ENCODE measurements at regions not wholly inside any gene's neighbourhood (a gene's known extent, or its start where the extent isn't known, plus 50 kb on each side); places are given as distances from the start of the nearest gene placed in this dataset.

- TF ChIP-seq CTCF (IDR thresholded peaks at IDR 0.05): no peak
- no peak for DNase-seq (ENCODE audit: low spot score)
- Mint-ChIP-seq H3K4me1 (ENCODE audit: low read depth) (no peaks in the 10 kb centered on the region), H3K27ac (ENCODE audit: unreplicated experiment) (no peak overlapping the region), H3K4me3 (ENCODE audit: unreplicated experiment) (no peak overlapping the region), H3K27me3 (ENCODE audit: low read depth) (no peaks in the 10 kb centered on the region), H3K36me3 (ENCODE audit: low read depth) (no peaks in the 10 kb centered on the region), H3K9me3 (ENCODE audit: low read depth) (peaks cover 7% of the 10 kb centered on the region)
These were observed 141.8 kb downstream of the SIM1 start for GRCh38 chr6:100322886-100323285.

- no peak for DNase-seq (ENCODE audit: low spot score)
- no peaks in the 10 kb centered on the region for H3K36me3 Mint-ChIP-seq (ENCODE audit: low read depth)
- H3K9me3 Mint-ChIP-seq (ENCODE audit: low read depth): peaks cover 12% of the 10 kb centered on the region
- no peak for TF ChIP-seq CTCF (IDR thresholded peaks at IDR 0.05)
- H3K27ac Mint-ChIP-seq (ENCODE audit: unreplicated experiment): no peak overlapping the region
- no peaks in the 10 kb centered on the region for H3K27me3 Mint-ChIP-seq (ENCODE audit: low read depth)
- H3K4me3 Mint-ChIP-seq (ENCODE audit: unreplicated experiment): no peak overlapping the region
- peaks cover 3% of the 10 kb centered on the region for H3K4me1 Mint-ChIP-seq (ENCODE audit: low read depth)
These were observed 144.0 kb downstream of the SIM1 start for GRCh38 chr6:100320686-100321085.

GRCh38 chr6:100317031-100317430 lies 147.7 kb downstream of the SIM1 start:
- H3K4me1 Mint-ChIP-seq (ENCODE audit: low read depth): peaks cover 6% of the 10 kb centered on the region
- no peaks in the 10 kb centered on the region for H3K36me3 Mint-ChIP-seq (ENCODE audit: low read depth)
- TF ChIP-seq CTCF (IDR thresholded peaks at IDR 0.05): no peak
- no peak for DNase-seq (ENCODE audit: low spot score)
- no peak overlapping the region for H3K27ac Mint-ChIP-seq (ENCODE audit: unreplicated experiment)
- H3K4me3 Mint-ChIP-seq (ENCODE audit: unreplicated experiment): no peak overlapping the region
- no peaks in the 10 kb centered on the region for H3K27me3 Mint-ChIP-seq (ENCODE audit: low read depth)
- peaks cover 5% of the 10 kb centered on the region for H3K9me3 Mint-ChIP-seq (ENCODE audit: low read depth)

- Mint-ChIP-seq H3K27ac (ENCODE audit: unreplicated experiment) (no peak overlapping the region), H3K4me1 (ENCODE audit: low read depth) (peaks cover 13% of the 10 kb centered on the region), H3K36me3 (ENCODE audit: low read depth) (no peaks in the 10 kb centered on the region), H3K4me3 (ENCODE audit: unreplicated experiment) (no peak overlapping the region), H3K27me3 (ENCODE audit: low read depth) (no peaks in the 10 kb centered on the region), H3K9me3 (ENCODE audit: low read depth) (peaks cover 5% of the 10 kb centered on the region)
- no peak for TF ChIP-seq CTCF (IDR thresholded peaks at IDR 0.05)
- DNase-seq (ENCODE audit: low spot score): no peak
These were observed 150.5 kb downstream of the SIM1 start for GRCh38 chr6:100314186-100314585.

- no peak for DNase-seq (ENCODE audit: low spot score)
- TF ChIP-seq CTCF (IDR thresholded peaks at IDR 0.05): no peak
- no peaks in the 10 kb centered on the region for H3K27me3 Mint-ChIP-seq (ENCODE audit: low read depth)
- no peaks in the 10 kb centered on the region for H3K36me3 Mint-ChIP-seq (ENCODE audit: low read depth)
- no peak overlapping the region for H3K27ac Mint-ChIP-seq (ENCODE audit: unreplicated experiment)
- no peak overlapping the region for H3K4me3 Mint-ChIP-seq (ENCODE audit: unreplicated experiment)
- peaks cover 10% of the 10 kb centered on the region for H3K4me1 Mint-ChIP-seq (ENCODE audit: low read depth)
- H3K9me3 Mint-ChIP-seq (ENCODE audit: low read depth): peaks cover 5% of the 10 kb centered on the region
These were observed 152.9 kb downstream of the SIM1 start for GRCh38 chr6:100311707-100312251.
